ENCODE measurements at regions not wholly inside any gene's neighbourhood (a gene's known extent, or its start where the extent isn't known, plus 50 kb on each side); places are given as distances from the start of the nearest gene placed in this dataset.

DNA sequence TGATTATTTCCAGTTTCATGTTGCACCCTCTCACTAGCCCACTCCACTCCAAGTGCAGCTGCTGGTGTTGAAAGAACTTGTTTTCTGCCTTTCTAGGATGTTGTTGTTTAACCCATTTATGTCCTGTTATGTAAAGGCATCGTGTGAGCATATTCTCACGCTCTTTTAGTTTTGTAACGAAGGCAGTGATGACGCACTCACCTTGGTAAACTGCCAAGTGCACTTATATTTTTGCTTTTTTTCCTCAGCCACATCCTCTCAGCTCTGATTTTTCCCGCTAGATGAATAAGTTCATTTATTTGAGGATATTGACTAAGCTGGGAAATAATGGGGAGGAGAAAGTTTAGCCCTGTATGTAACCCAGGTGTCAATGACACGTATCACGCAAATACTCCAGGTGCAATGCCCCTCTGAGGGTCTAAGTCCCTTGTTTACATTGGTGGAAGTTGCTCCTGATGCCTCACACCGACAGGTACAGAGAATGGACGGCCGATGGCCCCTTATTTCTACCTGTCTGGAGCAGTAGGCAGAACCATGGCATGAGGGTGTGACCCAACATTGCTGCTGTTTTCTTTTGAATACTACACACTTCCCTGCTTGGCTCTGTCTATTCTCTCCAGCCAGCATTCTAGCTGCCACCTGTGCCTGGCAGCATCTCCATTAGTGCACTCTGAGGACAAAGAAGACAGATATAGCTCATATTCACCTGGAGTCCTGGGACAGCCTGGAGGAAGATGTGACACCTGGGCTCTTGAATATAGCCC, 132.7 kb upstream of the SLC24A3 start:
- DNase-seq, result no peak

- no peak for DNase-seq
Observed at GRCh38 chr20:19081937-19082336, 130.5 kb upstream of the SLC24A3 start.

DNA sequence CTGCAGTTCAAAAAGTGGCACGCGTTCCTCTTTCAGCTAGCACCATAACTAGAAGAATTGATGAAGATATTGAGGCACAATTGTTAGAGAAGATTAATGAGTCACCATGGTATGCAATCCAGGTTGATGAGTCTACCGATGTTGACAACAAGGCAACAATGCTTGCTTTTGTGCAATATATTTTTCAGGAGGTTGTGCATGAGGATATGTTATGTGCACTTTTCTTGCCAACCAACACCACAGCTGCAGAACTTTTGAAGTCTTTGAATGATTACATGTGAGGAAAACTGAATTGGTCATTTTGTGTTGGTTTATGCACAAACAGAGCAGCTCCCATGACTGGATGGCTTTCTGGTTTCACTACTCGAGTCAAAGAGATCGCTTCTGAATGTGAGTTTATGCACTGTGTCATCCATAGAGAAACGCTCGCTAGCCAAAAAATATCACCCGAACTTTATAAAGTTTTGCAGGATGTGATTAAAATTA, 129.3 kb upstream of the SLC24A3 start:
- no peak for DNase-seq

DNA sequence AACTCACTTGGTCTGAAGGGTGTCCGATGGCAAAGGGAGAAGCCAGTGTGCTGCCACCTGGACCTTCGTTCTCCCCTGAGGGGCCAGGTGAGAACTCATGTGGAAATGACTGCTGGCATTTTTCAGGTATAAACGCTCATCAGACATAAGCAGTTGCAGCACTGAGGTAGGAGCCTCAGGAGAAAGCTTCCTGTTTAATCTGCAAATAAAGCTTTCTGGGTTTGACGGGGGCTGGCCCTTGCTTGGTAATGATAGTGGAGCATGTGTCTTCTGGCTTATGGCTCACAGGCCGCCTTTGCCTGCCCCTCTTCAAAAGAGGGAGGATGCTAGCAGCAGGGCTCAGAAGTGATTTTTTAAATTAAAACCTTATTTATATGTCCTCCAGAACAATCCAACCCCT, 122.1 kb upstream of the SLC24A3 start:
- DNase-seq, result no peak

GRCh38 chr20:19094959-19095541, 117.4 kb upstream of the SLC24A3 start:
- no peak for DNase-seq

GRCh38 chr20:19095762-19096161, 116.7 kb upstream of the SLC24A3 start:
- DNase-seq, result no peak

DNA sequence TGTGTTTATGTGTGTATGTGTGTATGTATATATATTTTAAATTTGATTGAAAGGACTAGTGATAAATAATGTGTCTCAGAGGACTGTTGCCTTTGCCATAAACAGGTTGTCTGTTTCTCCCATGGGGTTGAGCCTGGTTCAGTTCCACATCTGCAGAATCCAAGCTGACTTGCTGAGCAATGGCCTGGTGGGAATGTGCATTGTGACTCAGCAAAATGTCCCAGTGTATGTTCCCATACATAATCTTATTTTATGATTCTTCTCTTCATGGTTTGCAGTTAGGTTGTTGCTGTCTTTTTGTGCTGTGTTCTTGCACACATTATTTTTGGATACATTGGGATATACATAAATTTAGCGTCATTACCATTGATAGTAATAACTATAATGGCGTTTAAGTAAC, 115.6 kb upstream of the SLC24A3 start:
- no peak for DNase-seq

DNA sequence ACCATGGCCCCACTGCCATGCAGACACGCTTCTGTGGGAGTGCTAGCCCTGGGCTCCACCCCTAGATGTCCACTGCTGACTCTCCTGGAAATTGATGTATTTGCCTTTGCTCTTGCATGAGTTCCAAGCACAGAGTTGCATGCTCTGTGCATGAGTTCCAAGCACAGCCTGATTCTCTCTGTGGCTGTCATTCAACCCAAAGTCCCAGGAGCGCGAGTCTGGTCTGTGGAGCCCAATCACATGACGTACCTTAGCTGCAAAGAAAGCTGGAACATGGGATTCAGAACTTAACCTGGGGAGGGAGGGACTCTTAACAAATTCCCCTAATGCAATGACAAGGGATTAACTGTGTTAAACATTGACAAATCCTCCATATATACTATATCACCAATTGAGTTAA, 114.3 kb upstream of the SLC24A3 start:
- DNase-seq, result no peak

DNA sequence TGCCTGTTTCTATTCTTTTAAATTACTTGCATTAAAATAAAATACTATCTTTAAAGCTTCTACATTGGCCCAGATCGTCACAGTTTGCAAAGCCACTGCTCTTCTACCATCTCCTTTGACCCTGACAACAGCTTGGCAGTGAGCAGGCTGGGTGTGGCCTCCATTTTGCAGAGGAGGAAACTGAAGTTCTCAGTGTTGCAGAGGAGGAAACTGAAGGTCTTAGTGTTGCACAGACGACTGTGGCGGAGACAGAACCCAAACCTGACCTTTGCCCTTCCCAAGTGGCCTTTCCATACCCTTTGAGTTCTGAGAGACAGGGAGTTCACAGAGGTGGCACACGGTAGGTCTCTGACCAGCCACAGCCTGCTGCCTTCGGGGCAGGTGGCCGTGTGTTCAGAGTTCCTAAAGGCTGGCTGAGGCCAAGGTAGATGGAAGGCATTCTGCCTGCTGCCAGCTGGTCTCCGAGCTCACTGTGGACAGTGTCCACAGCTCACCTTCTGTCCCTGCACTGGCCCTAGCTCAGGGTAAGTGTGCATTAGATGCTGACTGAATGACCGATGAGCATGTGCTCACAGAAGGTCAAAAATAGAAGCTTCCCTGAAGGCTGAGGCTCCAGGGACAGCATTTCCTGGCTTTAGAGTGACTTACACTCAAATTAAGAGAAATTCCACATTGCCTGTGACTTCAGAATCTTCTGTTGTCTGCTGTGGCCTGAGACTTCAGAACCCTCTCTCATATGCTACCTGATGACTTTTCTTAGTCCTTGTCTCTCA, 113.5 kb upstream of the SLC24A3 start:
- DNase-seq, result no peak

DNA sequence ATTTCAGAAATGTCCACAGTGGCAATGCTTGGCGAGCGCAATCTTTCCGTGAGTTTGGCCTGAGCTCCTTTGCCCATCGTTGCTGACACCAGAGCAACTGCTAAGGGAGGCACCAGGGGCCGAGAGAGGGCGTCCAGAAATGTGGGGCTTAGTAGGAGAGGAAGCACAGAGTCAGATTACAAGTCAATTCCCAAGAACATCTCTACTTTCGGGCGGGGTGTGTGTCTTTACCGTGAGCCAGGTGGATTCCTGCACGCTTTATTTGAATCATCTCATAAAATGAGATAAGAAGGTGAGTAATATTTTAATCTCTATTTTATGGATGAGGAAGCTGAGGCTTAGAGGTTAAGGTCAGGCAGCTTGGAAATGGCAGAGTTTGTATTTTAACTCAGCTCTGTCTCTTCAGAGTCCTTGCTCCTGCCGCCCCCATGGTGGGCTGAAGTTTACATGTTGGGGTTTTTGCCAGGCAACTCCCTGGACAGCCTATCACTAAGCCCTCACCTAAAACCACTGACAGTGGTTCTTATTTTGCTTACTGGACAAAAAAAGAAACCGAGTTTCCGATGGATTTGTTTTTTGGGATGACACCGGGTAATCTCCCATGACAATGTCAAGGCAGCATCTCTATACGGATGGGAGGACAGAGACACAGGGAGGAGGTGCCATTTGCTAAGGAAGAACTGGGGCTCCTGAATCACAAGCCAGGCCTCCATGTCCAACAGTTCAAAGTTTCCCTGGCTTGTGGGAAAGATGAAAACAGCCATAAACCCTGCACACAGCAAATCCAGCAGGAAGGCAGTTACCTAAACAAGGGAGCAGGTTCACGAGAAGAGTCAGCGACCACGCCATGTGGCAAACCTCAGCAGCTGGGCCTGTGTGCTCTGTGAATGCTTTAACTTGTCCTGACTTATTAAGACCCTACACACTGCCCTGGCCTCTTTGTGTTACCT, 112.6 kb upstream of the SLC24A3 start:
- no peak for DNase-seq

DNA sequence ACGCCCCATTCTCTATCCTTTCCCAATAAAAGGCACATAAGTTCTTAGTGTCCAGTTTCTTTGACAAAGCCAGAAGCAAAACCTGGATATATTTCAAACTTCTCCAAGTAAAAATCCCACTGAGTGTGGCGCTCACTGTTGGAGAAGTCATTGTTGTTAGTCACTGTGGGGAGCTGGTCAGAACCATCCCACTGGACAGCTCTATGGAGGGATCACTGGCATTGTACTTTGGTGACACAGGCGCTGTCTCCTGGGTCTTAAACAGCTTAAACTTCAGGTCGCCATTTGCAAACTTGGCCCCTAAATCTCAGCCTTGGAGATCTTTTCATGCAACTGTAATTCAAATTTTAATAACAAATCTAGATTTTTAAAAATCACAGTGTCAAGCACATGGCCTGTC, 111.5 kb upstream of the SLC24A3 start:
- DNase-seq, result no peak

GRCh38 chr20:19104186-19104585, 108.3 kb upstream of the SLC24A3 start:
- no peak for DNase-seq

GRCh38 chr20:19108155-19108554, 104.3 kb upstream of the SLC24A3 start:
- no peak for DNase-seq

DNA sequence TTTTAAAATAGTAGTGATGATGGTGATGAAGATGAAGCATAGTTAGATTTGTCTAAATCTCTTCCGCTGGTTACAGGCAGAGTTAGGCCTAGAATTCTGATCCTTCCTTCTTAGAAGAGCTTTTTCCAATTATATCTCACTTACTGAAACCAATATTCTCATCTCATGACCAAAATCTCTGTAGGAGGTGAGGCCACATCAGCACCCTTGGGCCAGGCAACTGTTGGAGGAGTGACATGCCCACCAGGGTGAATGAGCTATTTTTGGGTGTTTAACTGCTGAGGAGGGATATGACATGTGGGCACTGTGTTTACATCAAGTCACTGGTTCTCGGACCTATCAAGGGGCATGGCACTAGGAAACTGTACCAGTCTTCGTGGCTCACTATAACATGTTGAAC, 102.2 kb upstream of the SLC24A3 start:
- no peak for DNase-seq

- DNase-seq, result no peak
Observed at GRCh38 chr20:19110881-19111460, 101.5 kb upstream of the SLC24A3 start.

GRCh38 chr20:19112828-19113227, 99.6 kb upstream of the SLC24A3 start:
- DNase-seq, result no peak

- no peak for DNase-seq
Observed at GRCh38 chr20:19113343-19113930, 99.0 kb upstream of the SLC24A3 start.

- no peak for DNase-seq
Observed at GRCh38 chr20:19114410-19114809, 98.0 kb upstream of the SLC24A3 start.

GRCh38 chr20:19115581-19115980, 96.9 kb upstream of the SLC24A3 start:
- no peak for DNase-seq

GRCh38 chr20:19120011-19120410, 92.4 kb upstream of the SLC24A3 start:
- DNase-seq, result no peak

- DNase-seq, result no peak
Observed at GRCh38 chr20:19120569-19120968, 91.9 kb upstream of the SLC24A3 start.

GRCh38 chr20:19121463-19121862, 91.0 kb upstream of the SLC24A3 start:
- no peak for DNase-seq
